ENCODE measurements at regions not wholly inside any gene's neighbourhood (a gene's known extent, or its start where the extent isn't known, plus 50 kb on each side); places are given as distances from the start of the nearest gene placed in this dataset.

- FAIRE-seq = no peak
- no peak overlapping the region for H3K27ac ChIP-seq (ENCODE audit: low read depth, low read length)
- H3K27me3 ChIP-seq (replicated peaks in 1 of 4; ENCODE audit: control insufficient read depth in 3 of 4, extremely low read depth in 1 of 4, insufficient read depth in 3 of 4, low read length in 3 of 4) = no peaks in the 10 kb centered on the region
- ChIA-PET CTCF (ENCODE audit: partially characterized antibody) (no interaction called here), POLR2A (ENCODE audit: partially characterized antibody) (no interaction called here)
- H3K9me3 ChIP-seq (ENCODE audit: insufficient read depth in 2 of 2, low read depth in 1 of 2, low read length in 1 of 2) = no peaks in the 10 kb centered on the region
- H3K79me2 ChIP-seq (ENCODE audit: control insufficient read depth in 1 of 2, insufficient read depth in 2 of 2, low read length in 2 of 2) = no peaks in the 10 kb centered on the region
- no peak overlapping the region for H3K23ac ChIP-seq (ENCODE audit: insufficient read length)
- H3K4me3 ChIP-seq (ENCODE audit: extremely low read depth in 1 of 4, insufficient read depth in 2 of 4, low read depth in 3 of 4, low read length in 4 of 4) = no peak overlapping the region
- H3K18ac ChIP-seq (ENCODE audit: extremely low read depth, low read length) = no peak overlapping the region
- no peak overlapping the region for H3K4me2 ChIP-seq (ENCODE audit: insufficient read depth in 1 of 2, low read depth in 2 of 2, low read length in 2 of 2)
- H3K4me1 ChIP-seq (replicated peaks in 1 of 4; ENCODE audit: control insufficient read depth in 3 of 4, insufficient read depth in 4 of 4, low read length in 3 of 4) = no peaks in the 10 kb centered on the region
- WGBS, 2 experiments (ENCODE audit: extremely low coverage in 1 of 2, insufficient coverage in 1 of 2, insufficient read length in 1 of 2, insufficient replicate concordance in 2 of 2, low coverage in 1 of 2, low lambda C conversion rate in 2 of 2, missing lambda C conversion rate in 1 of 2) = 93% methylated on average over 2 of the region's 2 CpGs; no CpG with 5 or more reads in 1 of the 2 experiments
- no peak overlapping the region for H2BK120ac ChIP-seq (replicated peaks; ENCODE audit: low read depth, low read length)
- H2BK5ac ChIP-seq (ENCODE audit: low read depth, low read length) = no peak overlapping the region
- no peak overlapping the region for H3K4ac ChIP-seq (replicated peaks; ENCODE audit: insufficient read length, low read depth, low read length)
- no peak overlapping the region for H3K9ac ChIP-seq (replicated peaks in 1 of 4; ENCODE audit: extremely low read depth in 1 of 4, low read depth in 3 of 4, low read length in 3 of 4)
- no peaks in the 10 kb centered on the region for H3K36me3 ChIP-seq (ENCODE audit: control insufficient read depth in 2 of 4, insufficient read depth in 4 of 4, low read length in 3 of 4)
- DNase-seq (ENCODE audit: low read depth in 1 of 2, low spot score in 2 of 2) = no peak
- H4K5ac ChIP-seq (ENCODE audit: insufficient read length, low read depth, low read length) = no peak overlapping the region
- no peak overlapping the region for H2AFZ ChIP-seq (ENCODE audit: low read length)
- H2BK12ac ChIP-seq (ENCODE audit: low read depth, low read length) = no peak overlapping the region
- no peak overlapping the region for H4K91ac ChIP-seq (replicated peaks; ENCODE audit: insufficient read length, low read length)
- no peak overlapping the region for H2BK15ac ChIP-seq (ENCODE audit: low read length)
- no peak overlapping the region for H3K56ac ChIP-seq (replicated peaks; ENCODE audit: insufficient read length, low read depth, low read length)
- H3K79me1 ChIP-seq (ENCODE audit: low read depth, low read length) = no peaks in the 10 kb centered on the region
- TF ChIP-seq SIX5 (IDR thresholded peaks at IDR 0.05; ENCODE audit: low read depth, low read length) = no peak
- no peak for TF ChIP-seq RBBP5 (IDR thresholded peaks at IDR 0.05; ENCODE audit: borderline replicate concordance, low read depth, low read length)
- TF ChIP-seq, protein P1, sequence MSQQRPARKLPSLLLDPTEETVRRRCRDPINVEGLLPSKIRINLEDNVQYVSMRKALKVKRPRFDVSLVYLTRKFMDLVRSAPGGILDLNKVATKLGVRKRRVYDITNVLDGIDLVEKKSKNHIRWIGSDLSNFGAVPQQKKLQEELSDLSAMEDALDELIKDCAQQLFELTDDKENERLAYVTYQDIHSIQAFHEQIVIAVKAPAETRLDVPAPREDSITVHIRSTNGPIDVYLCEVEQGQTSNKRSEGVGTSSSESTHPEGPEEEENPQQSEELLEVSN (IDR thresholded peaks at IDR 0.05) = no peak
- no peak for TF ChIP-seq CHD1 (IDR thresholded peaks at IDR 0.05; ENCODE audit: low read depth, low read length)
- TF ChIP-seq MAFK (IDR thresholded peaks at IDR 0.05; ENCODE audit: low read depth, low read length) = 0 out of 2 replicates have a peak, but pooled peaks have one; percentile 3
- no peak for TF ChIP-seq YY1 (IDR thresholded peaks at IDR 0.05; ENCODE audit: low read depth, low read length)
- no peak for TF ChIP-seq EGR1 (IDR thresholded peaks at IDR 0.05; ENCODE audit: borderline replicate concordance, low read depth, low read length)
- H2BK20ac ChIP-seq (ENCODE audit: low read length) = no peak overlapping the region
- no peaks in the 10 kb centered on the region for H3K23me2 ChIP-seq (ENCODE audit: low read depth, low read length)
- no peaks in the 10 kb centered on the region for H4K20me1 ChIP-seq (replicated peaks in 1 of 2; ENCODE audit: control insufficient read depth in 1 of 2, insufficient read depth in 2 of 2, low read length in 2 of 2)
- H4K8ac ChIP-seq (ENCODE audit: extremely low read depth, insufficient read depth, low read length) = no peak overlapping the region
- no peak overlapping the region for H3K14ac ChIP-seq (ENCODE audit: insufficient read length)
- H2AK5ac ChIP-seq (ENCODE audit: low read depth, low read length) = no peak overlapping the region
These were observed 668.6 kb upstream of the SLC10A2 start for GRCh38 chr13:103734837-103735236.
